ENCODE measurements at regions not wholly inside any gene's neighbourhood (a gene's known extent, or its start where the extent isn't known, plus 50 kb on each side); places are given as distances from the start of the nearest gene placed in this dataset.

- POLR2A ChIA-PET (ENCODE audit: unreplicated experiment) = no interaction called here
- no peak overlapping the region for H3K9ac ChIP-seq (ENCODE audit: low read length)
- H2AFZ ChIP-seq (ENCODE audit: low read length) = no peak overlapping the region
- no peaks in the 10 kb centered on the region for H4K20me1 ChIP-seq (ENCODE audit: low read length)
- CTCF ChIA-PET = no interaction called here
- H3K79me2 ChIP-seq (ENCODE audit: low read length) = no peaks in the 10 kb centered on the region
- no peaks in the 10 kb centered on the region for H3K9me3 ChIP-seq (ENCODE audit: low read length)
- H3K27ac ChIP-seq (ENCODE audit: low read length) = no peak overlapping the region
- no peaks in the 10 kb centered on the region for H3K9me2 ChIP-seq (replicated peaks; ENCODE audit: low read length)
- no TSS peak for BruUV-seq (replicated peaks)
- intact Hi-C loops (cut with micrococcal nuclease) = no loop called here
- DNase-seq (no peak), ATAC-seq (no peak)
- TF ChIP-seq EZH2 (IDR thresholded peaks at IDR 0.05; ENCODE audit: low read length, unreplicated experiment) = no peak
- TF ChIP-seq EZH2phosphoT487 (IDR thresholded peaks at IDR 0.05; ENCODE audit: borderline replicate concordance, low read length) = no peak
- TF ChIP-seq, protein P1, sequence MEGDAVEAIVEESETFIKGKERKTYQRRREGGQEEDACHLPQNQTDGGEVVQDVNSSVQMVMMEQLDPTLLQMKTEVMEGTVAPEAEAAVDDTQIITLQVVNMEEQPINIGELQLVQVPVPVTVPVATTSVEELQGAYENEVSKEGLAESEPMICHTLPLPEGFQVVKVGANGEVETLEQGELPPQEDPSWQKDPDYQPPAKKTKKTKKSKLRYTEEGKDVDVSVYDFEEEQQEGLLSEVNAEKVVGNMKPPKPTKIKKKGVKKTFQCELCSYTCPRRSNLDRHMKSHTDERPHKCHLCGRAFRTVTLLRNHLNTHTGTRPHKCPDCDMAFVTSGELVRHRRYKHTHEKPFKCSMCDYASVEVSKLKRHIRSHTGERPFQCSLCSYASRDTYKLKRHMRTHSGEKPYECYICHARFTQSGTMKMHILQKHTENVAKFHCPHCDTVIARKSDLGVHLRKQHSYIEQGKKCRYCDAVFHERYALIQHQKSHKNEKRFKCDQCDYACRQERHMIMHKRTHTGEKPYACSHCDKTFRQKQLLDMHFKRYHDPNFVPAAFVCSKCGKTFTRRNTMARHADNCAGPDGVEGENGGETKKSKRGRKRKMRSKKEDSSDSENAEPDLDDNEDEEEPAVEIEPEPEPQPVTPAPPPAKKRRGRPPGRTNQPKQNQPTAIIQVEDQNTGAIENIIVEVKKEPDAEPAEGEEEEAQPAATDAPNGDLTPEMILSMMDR (conservative IDR thresholded peaks at IDR 0.05; ENCODE audit: low read depth, low read length) = no peak
- no peaks in the 10 kb centered on the region for H3F3A ChIP-seq (ENCODE audit: low read length, unreplicated experiment)
- H3K4me3 ChIP-seq (ENCODE audit: low read length) = no peak overlapping the region
- no peaks in the 10 kb centered on the region for H3K27me3 ChIP-seq (ENCODE audit: low read length)
- no peaks in the 10 kb centered on the region for H3K36me3 ChIP-seq (ENCODE audit: low read depth, low read length)
- no peak overlapping the region for H3K4me2 ChIP-seq (ENCODE audit: low read length)
- H3K4me1 ChIP-seq (ENCODE audit: insufficient read depth, low read length) = no peaks in the 10 kb centered on the region
Observed at GRCh38 chr7:68272507-68272906, 1275.9 kb downstream of the TYW1 start.

DNA sequence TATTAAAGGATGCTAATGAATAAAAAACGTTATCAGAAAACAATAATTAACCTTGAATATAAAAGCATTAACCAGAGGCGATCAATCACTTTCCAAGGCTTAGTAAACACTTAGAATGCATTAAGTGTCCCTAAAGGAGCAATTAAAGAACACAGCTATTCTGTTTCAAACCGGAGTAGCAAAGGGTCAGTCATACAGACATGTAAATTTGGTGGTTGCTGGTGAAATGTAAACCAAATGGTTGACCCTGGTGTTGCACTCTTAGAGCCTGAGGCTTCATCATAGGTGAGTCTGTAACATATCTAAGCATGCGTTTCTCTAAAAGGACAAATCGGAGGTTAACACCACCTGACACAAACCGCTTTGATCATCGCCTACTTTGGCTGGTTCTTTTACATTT, 1280.1 kb downstream of the TYW1 start:
- no peak overlapping the region for H3K9ac ChIP-seq (ENCODE audit: low read length)
- POLR2A ChIA-PET (ENCODE audit: unreplicated experiment) = no interaction called here
- no peak overlapping the region for H3K27ac ChIP-seq (ENCODE audit: low read length)
- no peaks in the 10 kb centered on the region for H3K4me1 ChIP-seq (ENCODE audit: insufficient read depth, low read length)
- H4K20me1 ChIP-seq (ENCODE audit: low read length) = no peaks in the 10 kb centered on the region
- BruUV-seq (replicated peaks) = no TSS peak
- ATAC-seq = no peak
- no peak overlapping the region for H3K4me3 ChIP-seq (ENCODE audit: low read length)
- H3F3A ChIP-seq (ENCODE audit: low read length, unreplicated experiment) = no peaks in the 10 kb centered on the region
- H3K9me3 ChIP-seq (ENCODE audit: low read length) = no peaks in the 10 kb centered on the region
- H2AFZ ChIP-seq (ENCODE audit: low read length) = no peak overlapping the region
- CTCF ChIA-PET = no interaction called here
- H3K36me3 ChIP-seq (ENCODE audit: low read depth, low read length) = no peaks in the 10 kb centered on the region
- H3K27me3 ChIP-seq (ENCODE audit: low read length) = no peaks in the 10 kb centered on the region
- H3K9me2 ChIP-seq (replicated peaks; ENCODE audit: low read length) = no peaks in the 10 kb centered on the region
- intact Hi-C loops (cut with micrococcal nuclease) = no loop called here
- TF ChIP-seq EZH2 (IDR thresholded peaks at IDR 0.05; ENCODE audit: low read length, unreplicated experiment) (no peak), EZH2phosphoT487 (IDR thresholded peaks at IDR 0.05; ENCODE audit: borderline replicate concordance, low read length) (no peak)
- TF ChIP-seq, protein P1 (conservative IDR thresholded peaks at IDR 0.05; ENCODE audit: low read depth, low read length) = no peak
- DNase-seq = no peak
- no peak overlapping the region for H3K4me2 ChIP-seq (ENCODE audit: low read length)
- H3K79me2 ChIP-seq (ENCODE audit: low read length) = no peaks in the 10 kb centered on the region

DNA sequence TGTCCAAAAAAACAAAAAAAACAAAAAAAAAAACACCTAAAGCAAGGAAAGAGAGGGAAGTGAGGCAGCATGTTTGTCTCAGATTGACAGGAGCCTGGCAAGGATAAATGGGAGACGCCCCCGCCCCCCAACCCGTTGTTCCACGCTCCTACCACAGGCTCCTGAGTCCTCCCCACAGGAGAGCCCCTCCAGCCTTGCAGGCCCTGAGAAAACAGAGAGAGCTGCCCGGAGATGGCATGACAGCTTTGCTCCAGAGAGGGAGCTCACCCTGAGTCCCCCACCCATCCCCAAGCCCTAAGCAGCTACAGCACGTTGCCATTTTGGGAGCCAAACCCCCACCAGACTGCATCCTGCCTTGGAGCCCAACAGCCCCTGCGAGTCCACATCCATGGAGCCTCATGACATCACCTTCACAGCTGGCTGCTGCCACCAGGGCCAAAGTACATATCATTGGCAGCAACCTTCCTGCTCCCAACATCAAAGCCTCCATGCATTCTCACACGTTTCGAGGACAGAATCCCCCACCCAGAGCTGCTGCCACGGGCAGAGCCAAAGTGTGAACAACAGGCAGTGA, 1283.3 kb downstream of the TYW1 start:
- DNase-seq (no peak), ATAC-seq (no peak)
- H3K9me3 ChIP-seq (ENCODE audit: low read length) = no peaks in the 10 kb centered on the region
- no peaks in the 10 kb centered on the region for H3K27me3 ChIP-seq (ENCODE audit: low read length)
- no peak overlapping the region for H3K4me2 ChIP-seq (ENCODE audit: low read length)
- POLR2A ChIA-PET (ENCODE audit: unreplicated experiment) = no interaction called here
- H3K9ac ChIP-seq (ENCODE audit: low read length) = no peak overlapping the region
- CTCF ChIA-PET = no interaction called here
- no peak overlapping the region for H3K4me3 ChIP-seq (ENCODE audit: low read length)
- H3K36me3 ChIP-seq (ENCODE audit: low read depth, low read length) = no peaks in the 10 kb centered on the region
- no TSS peak for BruUV-seq (replicated peaks)
- TF ChIP-seq EZH2 (IDR thresholded peaks at IDR 0.05; ENCODE audit: low read length, unreplicated experiment) (no peak), EZH2phosphoT487 (IDR thresholded peaks at IDR 0.05; ENCODE audit: borderline replicate concordance, low read length) (no peak)
- TF ChIP-seq, protein P1 (conservative IDR thresholded peaks at IDR 0.05; ENCODE audit: low read depth, low read length) = no peak
- no peak overlapping the region for H3K27ac ChIP-seq (ENCODE audit: low read length)
- no peaks in the 10 kb centered on the region for H3K4me1 ChIP-seq (ENCODE audit: insufficient read depth, low read length)
- H3F3A ChIP-seq (ENCODE audit: low read length, unreplicated experiment) = no peaks in the 10 kb centered on the region
- no peaks in the 10 kb centered on the region for H3K79me2 ChIP-seq (ENCODE audit: low read length)
- no peak overlapping the region for H2AFZ ChIP-seq (ENCODE audit: low read length)
- intact Hi-C loops (cut with micrococcal nuclease) = no loop called here
- H3K9me2 ChIP-seq (replicated peaks; ENCODE audit: low read length) = no peaks in the 10 kb centered on the region
- H4K20me1 ChIP-seq (ENCODE audit: low read length) = no peaks in the 10 kb centered on the region
